Thyroid gland (tissue), 4 donors: ENCODE measurements at regions not wholly inside any gene's neighbourhood (a gene's known extent, or its start where the extent isn't known, plus 50 kb on each side); places are given as distances from the start of the nearest gene placed in this dataset.

Experiments used
- DNase-seq, 2 donors: peaks; one replicate each; pipeline ENCODE4 v3.0.0-alpha.2; 2019
- H3K27ac ChIP-seq, 3 donors: fragments of 200-600 bp; sonication (generic); 1 replicate in 2 of 3; 2 replicates in 1 of 3; pipeline ENCODE4 v1.5.1; 2016 to 2019; ENCODE audit warnings: mild to moderate bottlenecking in 1 of 3, moderate library complexity in 1 of 3
- H3K27me3 ChIP-seq: fragments of 200-600 bp; sonication (generic); one replicate; pipeline ENCODE4 v1.5.1; 2019
- H3K36me3 ChIP-seq, 2 donors: fragments of 200-600 bp; sonication (generic); one replicate each; pipeline ENCODE4 v1.5.1; 2016 to 2019
- H3K4me1 ChIP-seq, 2 donors: fragments of 200-600 bp; sonication (generic); one replicate each; pipeline ENCODE4 v1.5.1; 2017 to 2019
- H3K4me3 ChIP-seq, 3 donors: fragments of 200-600 bp; sonication (generic); replicated peaks in 1 of 3; 1 replicate in 2 of 3; 2 replicates in 1 of 3; pipeline ENCODE4 v1.5.1; 2016; ENCODE audit warnings: mild to moderate bottlenecking in 1 of 3
- H3K9me3 ChIP-seq: fragments of 200-600 bp; sonication (generic); one replicate; pipeline ENCODE4 v1.5.1; 2017
- CTCF ChIP-seq, 6 experiments: fragments of 200-600 bp in 3 of 6; fragments of 450-650 bp in 3 of 6; sonication (generic) in 3 of 6; IDR thresholded peaks; one replicate each; pipeline ENCODE4 v1.5.1; 2016 to 2019; ENCODE audit warnings: antibody characterized with exemption in 6 of 6, mild to moderate bottlenecking in 2 of 6, inconsistent platforms in 1 of 6, moderate library complexity in 1 of 6
- POLR2A ChIP-seq, 2 donors: fragments of 450-650 bp; IDR thresholded peaks; one replicate each; pipeline ENCODE4 v1.6.1; 2017; ENCODE audit warnings: antibody characterized with exemption in 2 of 2, mild to moderate bottlenecking in 2 of 2, moderate library complexity in 1 of 2
- WGBS, 2 donors: methylation state at CpG; one replicate each; pipeline ENCODE4 v1.1.5; 2017; 5-methylcytosine and 5-hydroxymethylcytosine counted together
- intact Hi-C: fragments of 100-400 bp; cut with DNase I; formaldehyde crosslinking; loops from one replicate; pipeline ENCODE4 v1.15.1; 2023

- intact Hi-C loops: no loop called here
- Histone ChIP-seq H3K9me3 (no peaks in the 10 kb centered on the region), H3K4me3 (no peak overlapping the region), H3K27ac (no peak overlapping the region), H3K27me3 (no peaks in the 10 kb centered on the region), H3K4me1 (no peaks in the 10 kb centered on the region), H3K36me3 (no peaks in the 10 kb centered on the region)
- 68 to 73% methylated on average over 5 of the region's 5 CpGs for WGBS, 2 donors
- TF ChIP-seq CTCF (IDR thresholded peaks at IDR 0.05): peak in 2 of 6 experiments; percentile 9 to 17
- TF ChIP-seq POLR2A (IDR thresholded peaks at IDR 0.05): no peak
- DNase-seq: peak; percentile 13 to 33
These were observed 307.6 kb downstream of the CWC27 start for GRCh38 chr5:65076251-65076869.

GRCh38 chr5:65077653-65078052 is 308.9 kb downstream of the CWC27 start:
- 87 to 92% methylated on average over 4 of the region's 4 CpGs for WGBS, 2 donors
- Histone ChIP-seq H3K36me3 (no peaks in the 10 kb centered on the region), H3K27me3 (no peaks in the 10 kb centered on the region), H3K9me3 (no peaks in the 10 kb centered on the region), H3K4me3 (no peak overlapping the region), H3K27ac (no peak overlapping the region), H3K4me1 (no peaks in the 10 kb centered on the region)
- DNase-seq: no peak
- TF ChIP-seq POLR2A (IDR thresholded peaks at IDR 0.05) (no peak), CTCF (IDR thresholded peaks at IDR 0.05) (no peak)
- intact Hi-C loops: no loop called here

GRCh38 chr5:65078331-65078730 is 309.6 kb downstream of the CWC27 start:
- WGBS, 2 donors: 82 to 84% methylated on average over 4 of the region's 4 CpGs
- Histone ChIP-seq H3K27me3 (no peaks in the 10 kb centered on the region), H3K27ac (no peak overlapping the region), H3K4me1 (no peaks in the 10 kb centered on the region), H3K9me3 (no peaks in the 10 kb centered on the region), H3K4me3 (no peak overlapping the region), H3K36me3 (no peaks in the 10 kb centered on the region)
- TF ChIP-seq CTCF (IDR thresholded peaks at IDR 0.05): no peak
- TF ChIP-seq POLR2A (IDR thresholded peaks at IDR 0.05): no peak
- intact Hi-C loops: no loop called here
- DNase-seq: no peak

GRCh38 chr5:65081071-65081470 is 312.3 kb downstream of the CWC27 start:
- no peak for DNase-seq
- Histone ChIP-seq H3K4me1 (no peaks in the 10 kb centered on the region), H3K27ac (no peak overlapping the region), H3K27me3 (no peaks in the 10 kb centered on the region), H3K4me3 (no peak overlapping the region), H3K36me3 (no peaks in the 10 kb centered on the region), H3K9me3 (no peaks in the 10 kb centered on the region)
- intact Hi-C loops: no loop called here
- TF ChIP-seq CTCF (IDR thresholded peaks at IDR 0.05) (no peak), POLR2A (IDR thresholded peaks at IDR 0.05) (no peak)

- intact Hi-C loops: no loop called here
- Histone ChIP-seq H3K36me3 (no peaks in the 10 kb centered on the region), H3K9me3 (no peaks in the 10 kb centered on the region), H3K4me1 (no peaks in the 10 kb centered on the region), H3K27ac (no peak overlapping the region), H3K27me3 (no peaks in the 10 kb centered on the region), H3K4me3 (no peak overlapping the region)
- TF ChIP-seq CTCF (IDR thresholded peaks at IDR 0.05) (no peak), POLR2A (IDR thresholded peaks at IDR 0.05) (no peak)
- WGBS, 2 donors: 91 to 93% methylated on average over 3 of the region's 3 CpGs
- DNase-seq: no peak
These were observed 316.2 kb downstream of the CWC27 start for GRCh38 chr5:65084795-65085515.
